ENCODE measurements at regions not wholly inside any gene's neighbourhood (a gene's known extent, or its start where the extent isn't known, plus 50 kb on each side); places are given as distances from the start of the nearest gene placed in this dataset.

- H3K27me3 ChIP-seq (ENCODE audit: control insufficient read depth in 4 of 4, insufficient read depth in 4 of 4, low read length in 3 of 4): no peaks in the 10 kb centered on the region
- TF ChIP-seq ATF3 (IDR thresholded peaks at IDR 0.05) (no peak), HNF4G (IDR thresholded peaks at IDR 0.05) (no peak), ZBTB33 (IDR thresholded peaks at IDR 0.05) (no peak), FOXA2 (IDR thresholded peaks at IDR 0.05) (no peak), NR2F2 (IDR thresholded peaks at IDR 0.05) (no peak), GABPA (IDR thresholded peaks at IDR 0.05 in 1 of 2, conservative IDR thresholded peaks at IDR 0.05 in 1 of 2) (no peak), EGR1 (IDR thresholded peaks at IDR 0.05; ENCODE audit: low read depth in 2 of 2) (no peak), JUND (IDR thresholded peaks at IDR 0.05) (no peak), RXRA (IDR thresholded peaks at IDR 0.05) (no peak), HNF4A (conservative IDR thresholded peaks at IDR 0.05) (no peak)
- no peak overlapping the region for H3K27ac ChIP-seq (ENCODE audit: low read depth in 1 of 2, low read length in 2 of 2)
- H3K36me3 ChIP-seq (ENCODE audit: control insufficient read depth in 4 of 4, insufficient read depth in 3 of 4, low read depth in 1 of 4, low read length in 3 of 4): no peaks in the 10 kb centered on the region
- no peak overlapping the region for H3K4me3 ChIP-seq (ENCODE audit: low read depth in 1 of 3, low read length in 3 of 3)
- no peak for DNase-seq (ENCODE audit: low spot score)
- peaks cover under 1 to 6% (median 4%) of the 10 kb centered on the region in 4 donors for H3K4me1 ChIP-seq (ENCODE audit: control insufficient read depth in 4 of 4, insufficient read depth in 4 of 4, low read length in 3 of 4)
- H3K9me3 ChIP-seq (ENCODE audit: control insufficient read depth in 4 of 4, low read length in 3 of 4): no peaks in the 10 kb centered on the region
- 79% methylated on average over 6 of the region's 6 CpGs for WGBS
- H3K9ac ChIP-seq (ENCODE audit: low read depth in 1 of 2, low read length in 2 of 2): no peak overlapping the region
These were observed 88.4 kb upstream of the SLC25A13 start for GRCh38 chr7:96410126-96410839.

GRCh38 chr7:96408881-96409280, 87.0 kb upstream of the SLC25A13 start:
- TF ChIP-seq RAD21 (IDR thresholded peaks at IDR 0.05): no peak
- no peak for TF ChIP-seq ATF3 (IDR thresholded peaks at IDR 0.05)
- no peak for TF ChIP-seq YY1 (IDR thresholded peaks at IDR 0.05)
- no peak for TF ChIP-seq NR2F2 (IDR thresholded peaks at IDR 0.05)
- no peak for TF ChIP-seq REST (IDR thresholded peaks at IDR 0.05)
- no peak for TF ChIP-seq FOXA2 (IDR thresholded peaks at IDR 0.05)
- TF ChIP-seq ZBTB33 (IDR thresholded peaks at IDR 0.05): no peak
- TF ChIP-seq HNF4A (conservative IDR thresholded peaks at IDR 0.05): no peak
- no peak for TF ChIP-seq CTCF (IDR thresholded peaks at IDR 0.05; ENCODE audit: low read depth, low read length, missing input control)
- TF ChIP-seq RXRA (IDR thresholded peaks at IDR 0.05): no peak
- TF ChIP-seq JUND (IDR thresholded peaks at IDR 0.05): no peak
- TF ChIP-seq GABPA (IDR thresholded peaks at IDR 0.05 in 1 of 2, conservative IDR thresholded peaks at IDR 0.05 in 1 of 2): no peak
- TF ChIP-seq SP1 (IDR thresholded peaks at IDR 0.05): no peak
- no peak for TF ChIP-seq HNF4G (IDR thresholded peaks at IDR 0.05)
- no peak for TF ChIP-seq MAX (IDR thresholded peaks at IDR 0.05)
- no peak for TF ChIP-seq FOXA1 (IDR thresholded peaks at IDR 0.05)
- TF ChIP-seq EGR1 (IDR thresholded peaks at IDR 0.05; ENCODE audit: low read depth in 2 of 2): no peak
- no peak for TF ChIP-seq TAF1 (conservative IDR thresholded peaks at IDR 0.05)
- 91% methylated on average over 9 of the region's 9 CpGs for WGBS
- no peak for DNase-seq (ENCODE audit: low spot score)
- Histone ChIP-seq H3K9me3 (ENCODE audit: control insufficient read depth in 4 of 4, low read length in 3 of 4) (no peaks in the 10 kb centered on the region), H3K4me1 (ENCODE audit: control insufficient read depth in 4 of 4, insufficient read depth in 4 of 4, low read length in 3 of 4) (no peaks in the 10 kb centered on the region), H3K27ac (ENCODE audit: low read depth in 1 of 2, low read length in 2 of 2) (no peak overlapping the region), H3K27me3 (ENCODE audit: control insufficient read depth in 4 of 4, insufficient read depth in 4 of 4, low read length in 3 of 4) (no peaks in the 10 kb centered on the region), H3K4me3 (ENCODE audit: low read depth in 1 of 3, low read length in 3 of 3) (no peak overlapping the region), H3K36me3 (ENCODE audit: control insufficient read depth in 4 of 4, insufficient read depth in 3 of 4, low read depth in 1 of 4, low read length in 3 of 4) (no peaks in the 10 kb centered on the region), H3K9ac (ENCODE audit: low read depth in 1 of 2, low read length in 2 of 2) (no peak overlapping the region)

All from liver (tissue), 8 donors.